Neural cell (in vitro differentiated cells): ENCODE measurements at regions not wholly inside any gene's neighbourhood (a gene's known extent, or its start where the extent isn't known, plus 50 kb on each side); places are given as distances from the start of the nearest gene placed in this dataset.

Experiments
- H2AFZ ChIP-seq: fragments of 200-600, 300-800 bp; sonication (generic), shearing (Covaris generic); 2 replicates; pipeline ENCODE4 v1.6.0; 2014; ENCODE audit warnings: low read depth, mild to moderate bottlenecking, antibody characterized with exemption, low read length, moderate library complexity
- H3F3A ChIP-seq: fragments of 200-600 bp; shearing (Covaris generic); 2 replicates; pipeline ENCODE4 v1.6.1; 2016; ENCODE audit warnings: mild to moderate bottlenecking, moderate library complexity, mixed read lengths, antibody characterized with exemption, low read length; ENCODE audit not compliant: insufficient read depth, poor library complexity, severe bottlenecking
- H3K27ac ChIP-seq: fragments of 200-600, 300-800 bp; sonication (generic), shearing (Covaris generic); 2 replicates; pipeline ENCODE4 v1.5.1; 2014; ENCODE audit warnings: mild to moderate bottlenecking, low read length, moderate library complexity
- H3K27me3 ChIP-seq: fragments of 300-800, 200-600 bp; sonication (generic), shearing (Covaris generic); 2 replicates; pipeline ENCODE4 v1.6.0; 2014; ENCODE audit warnings: mild to moderate bottlenecking, low read depth, low read length, moderate library complexity; ENCODE audit not compliant: insufficient read depth
- H3K36me3 ChIP-seq: fragments of 300-800, 200-600 bp; sonication (generic), shearing (Covaris generic); 2 replicates; pipeline ENCODE4 v1.5.1; 2014; ENCODE audit warnings: mild to moderate bottlenecking, antibody characterized with exemption, low read length, moderate library complexity; ENCODE audit not compliant: insufficient read depth
- H3K4me2 ChIP-seq: fragments of 300-800, 200-600 bp; sonication (generic), shearing (Covaris generic); 2 replicates; pipeline ENCODE4 v1.6.0; 2014; ENCODE audit warnings: mild to moderate bottlenecking, low read length
- H3K4me3 ChIP-seq: fragments of 300-800, 200-600 bp; sonication (generic), shearing (Covaris generic); 2 replicates; pipeline ENCODE4 v1.5.1; 2014; ENCODE audit warnings: mild to moderate bottlenecking, low read length, moderate library complexity
- H3K79me2 ChIP-seq: fragments of 200-600 bp; shearing (Covaris generic); replicated peaks from 2 replicates; pipeline ENCODE4 v1.6.0; 2014; ENCODE audit warnings: mild to moderate bottlenecking, low read length, moderate library complexity; ENCODE audit not compliant: insufficient read depth
- H3K9ac ChIP-seq: fragments of 300-800, 200-600 bp; sonication (generic), shearing (Covaris generic); 2 replicates; pipeline ENCODE4 v1.6.1; 2016; ENCODE audit warnings: mild to moderate bottlenecking, low read length, mixed read lengths
- H3K9me2 ChIP-seq: fragments of 200-600 bp; shearing (Covaris generic); 2 replicates; pipeline ENCODE4 v1.6.1; 2016; ENCODE audit warnings: mild to moderate bottlenecking, low read length, mixed read lengths; ENCODE audit not compliant: insufficient read depth
- H3K9me3 ChIP-seq: fragments of 200-600, 300-800 bp; sonication (generic), shearing (Covaris generic); 2 replicates; pipeline ENCODE4 v1.6.1; 2016; ENCODE audit warnings: mild to moderate bottlenecking, mixed run types, low read length, moderate library complexity, mixed read lengths
- H4K20me1 ChIP-seq: fragments of 200-600 bp; shearing (Covaris generic); 2 replicates; pipeline ENCODE4 v1.6.1; 2016; ENCODE audit warnings: mild to moderate bottlenecking, mixed run types; ENCODE audit not compliant: insufficient read depth
- CTCF ChIP-seq: fragments of 450-650 bp; IDR thresholded peaks from 2 replicates; pipeline ENCODE4 v1.5.1; 2014; ENCODE audit warnings: antibody characterized with exemption, mild to moderate bottlenecking, moderate library complexity; ENCODE audit not compliant: poor library complexity, severe bottlenecking
- EP300 ChIP-seq: fragments of 450-650 bp; conservative IDR thresholded peaks from 2 replicates; pipeline ENCODE4 v1.6.1; 2014; ENCODE audit warnings: antibody characterized with exemption, mild to moderate bottlenecking, moderate library complexity; ENCODE audit not compliant: poor library complexity, severe bottlenecking
- EZH2 ChIP-seq: fragments of 200-600, 300-800 bp; shearing (Covaris generic), sonication (generic); IDR thresholded peaks from 2 replicates; pipeline ENCODE4 v1.6.1; 2014; ENCODE audit warnings: antibody characterized with exemption, low read length, borderline replicate concordance, mild to moderate bottlenecking; ENCODE audit not compliant: insufficient read depth, poor library complexity, severe bottlenecking
- MXI1 ChIP-seq: fragments of 450-650 bp; conservative IDR thresholded peaks from 2 replicates; pipeline ENCODE4 v1.6.1; 2014; ENCODE audit warnings: antibody characterized with exemption, mild to moderate bottlenecking; ENCODE audit not compliant: poor library complexity, severe bottlenecking
- POLR2AphosphoS5 ChIP-seq: IDR thresholded peaks from 2 replicates; pipeline ENCODE4 v1.6.1; 2012
- RAD21 ChIP-seq: fragments of 450-650 bp; conservative IDR thresholded peaks from 2 replicates; pipeline ENCODE4 v1.6.1; 2014; ENCODE audit warnings: antibody characterized with exemption, mild to moderate bottlenecking, moderate library complexity
- REST ChIP-seq: IDR thresholded peaks from 2 replicates; pipeline ENCODE4 v1.6.1; 2012; ENCODE audit warnings: borderline replicate concordance
- SMC3 ChIP-seq: fragments of 450-650 bp; conservative IDR thresholded peaks from 2 replicates; pipeline ENCODE4 v1.6.1; 2014; ENCODE audit warnings: antibody characterized with exemption, mild to moderate bottlenecking, moderate library complexity; ENCODE audit not compliant: poor library complexity
- TAF1 ChIP-seq: IDR thresholded peaks from 2 replicates; pipeline ENCODE4 v1.6.1; 2012; ENCODE audit warnings: low read depth

GRCh38 chr2:65846989-65847678 lies 414.7 kb upstream of the SPRED2 start:
- no peak overlapping the region for H3K9ac ChIP-seq
- H3K27me3 ChIP-seq: no peaks in the 10 kb centered on the region
- no peak overlapping the region for H3K27ac ChIP-seq
- TF ChIP-seq MXI1 (no peak), TAF1 (no peak), POLR2AphosphoS5 (no peak), RAD21 (no peak), EP300 (no peak), REST (no peak), SMC3 (no peak), EZH2 (no peak), CTCF (no peak)
- H3K9me3 ChIP-seq: no peaks in the 10 kb centered on the region
- H3K79me2 ChIP-seq: no peaks in the 10 kb centered on the region
- H3K9me2 ChIP-seq: no peaks in the 10 kb centered on the region
- H4K20me1 ChIP-seq: no peaks in the 10 kb centered on the region
- H3K36me3 ChIP-seq: no peaks in the 10 kb centered on the region
- H3K4me3 ChIP-seq: no peak overlapping the region
- no peak overlapping the region for H3K4me2 ChIP-seq
- H3F3A ChIP-seq: no peaks in the 10 kb centered on the region
- no peak overlapping the region for H2AFZ ChIP-seq

- no peaks in the 10 kb centered on the region for H3K9me3 ChIP-seq
- no peak overlapping the region for H2AFZ ChIP-seq
- no peaks in the 10 kb centered on the region for H3F3A ChIP-seq
- H3K4me2 ChIP-seq: no peak overlapping the region
- TF ChIP-seq CTCF: no peak
- TF ChIP-seq MXI1: no peak
- TF ChIP-seq TAF1: no peak
- no peak for TF ChIP-seq POLR2AphosphoS5
- no peak for TF ChIP-seq EP300
- TF ChIP-seq SMC3: no peak
- TF ChIP-seq EZH2: no peak
- no peak for TF ChIP-seq RAD21
- no peak for TF ChIP-seq REST
- H3K27ac ChIP-seq: no peak overlapping the region
- H3K4me3 ChIP-seq: no peak overlapping the region
- H3K9ac ChIP-seq: no peak overlapping the region
- H3K36me3 ChIP-seq: no peaks in the 10 kb centered on the region
- no peaks in the 10 kb centered on the region for H3K27me3 ChIP-seq
- no peaks in the 10 kb centered on the region for H4K20me1 ChIP-seq
- H3K9me2 ChIP-seq: no peaks in the 10 kb centered on the region
- no peaks in the 10 kb centered on the region for H3K79me2 ChIP-seq
Measured at GRCh38 chr2:65845442-65846182, 413.2 kb upstream of the SPRED2 start.
